Fibroblast of lung (primary cell): ENCODE measurements at regions not wholly inside any gene's neighbourhood (a gene's known extent, or its start where the extent isn't known, plus 50 kb on each side); places are given as distances from the start of the nearest gene placed in this dataset.
A peak's percentile ranks its signal among the peaks of the same experiment; 100 is the strongest.

Source experiments
- DNase-seq, 2 donors: peaks; one replicate each; pipeline versions ENCODE4 v3.0.0 to v3.0.0-alpha.2; 2010; ENCODE audit warnings: low read depth in 2 of 2
- H2AFZ ChIP-seq: 2 replicates; pipeline ENCODE4 v1.5.1; 2012; ENCODE audit warnings: low read length, control low read depth, inconsistent platforms
- H3K27ac ChIP-seq: 2 replicates; pipeline ENCODE4 v1.5.1; 2011; ENCODE audit warnings: low read length, control low read depth; ENCODE audit not compliant: insufficient read depth
- H3K27me3 ChIP-seq: 2 replicates; pipeline ENCODE4 v1.5.1; 2011; ENCODE audit warnings: mild to moderate bottlenecking, low read length; ENCODE audit not compliant: control insufficient read depth, insufficient read depth
- H3K36me3 ChIP-seq: 2 replicates; pipeline ENCODE4 v1.5.1; 2011; ENCODE audit warnings: low read length; ENCODE audit not compliant: control insufficient read depth, insufficient read depth
- H3K4me1 ChIP-seq: 2 replicates; pipeline ENCODE4 v1.5.1; 2011; ENCODE audit warnings: low read length; ENCODE audit not compliant: control insufficient read depth, insufficient read depth; ENCODE audit errors: extremely low read depth
- H3K4me2 ChIP-seq: 2 replicates; pipeline ENCODE4 v1.5.1; 2011; ENCODE audit warnings: low read length, control low read depth; ENCODE audit not compliant: insufficient read depth; ENCODE audit errors: extremely low read depth
- H3K4me3 ChIP-seq, 4 experiments: fragments of 200-600 bp in 1 of 4; sonication (generic) in 1 of 4; replicated peaks in 1 of 4; 2 replicates each; pipeline ENCODE4 v1.5.1; 2011 to 2016; ENCODE audit warnings: low read length in 4 of 4, low read depth in 3 of 4, mild to moderate bottlenecking in 3 of 4, control low read depth in 2 of 4, inconsistent platforms in 1 of 4, mixed read lengths in 1 of 4; ENCODE audit not compliant: insufficient read depth in 1 of 4; ENCODE audit errors: control extremely low read depth in 1 of 4
- H3K79me2 ChIP-seq: 2 replicates; pipeline ENCODE4 v1.5.1; 2012; ENCODE audit warnings: mild to moderate bottlenecking, low read length, inconsistent platforms; ENCODE audit not compliant: control insufficient read depth, insufficient read depth
- H3K9ac ChIP-seq: 2 replicates; pipeline ENCODE4 v1.5.1; 2011; ENCODE audit warnings: mild to moderate bottlenecking, low read length, control low read depth; ENCODE audit not compliant: insufficient read depth
- H3K9me3 ChIP-seq: 2 replicates; pipeline ENCODE4 v1.5.1; 2012; ENCODE audit warnings: low read depth, low read length; ENCODE audit not compliant: control insufficient read depth, insufficient read depth
- H4K20me1 ChIP-seq: 2 replicates; pipeline ENCODE4 v1.5.1; 2011; ENCODE audit warnings: low read length; ENCODE audit not compliant: control insufficient read depth, insufficient read depth; ENCODE audit errors: extremely low read depth
- EZH2 ChIP-seq: IDR thresholded peaks from 2 replicates; pipeline ENCODE4 v1.5.1; 2012; ENCODE audit warnings: low read length, control low read depth, mild to moderate bottlenecking; ENCODE audit errors: missing control alignments
- TF ChIP-seq, protein P1 (sequence below), 2 donors: IDR thresholded peaks in 1 of 2; conservative IDR thresholded peaks in 1 of 2; 1 replicate in 1 of 2; 2 replicates in 1 of 2; pipeline ENCODE4 v1.5.1; 2011 to 2012; ENCODE audit warnings: low read length in 2 of 2, control low read depth in 1 of 2, inconsistent platforms in 1 of 2, low read depth in 1 of 2, mild to moderate bottlenecking in 1 of 2

GRCh38 chr5:142450419-142450818 lies 125.6 kb upstream of the SPRY4 start:
- Histone ChIP-seq H3K4me1 (peaks cover 12% of the 10 kb centered on the region), H4K20me1 (no peaks in the 10 kb centered on the region), H3K9ac (no peak overlapping the region), H3K4me3 (no peak overlapping the region), H3K27ac (no peak overlapping the region), H3K36me3 (no peaks in the 10 kb centered on the region), H3K79me2 (no peaks in the 10 kb centered on the region), H3K27me3 (no peaks in the 10 kb centered on the region), H2AFZ (no peak overlapping the region), H3K4me2 (no peak overlapping the region), H3K9me3 (no peaks in the 10 kb centered on the region)
- TF ChIP-seq, protein P1, sequence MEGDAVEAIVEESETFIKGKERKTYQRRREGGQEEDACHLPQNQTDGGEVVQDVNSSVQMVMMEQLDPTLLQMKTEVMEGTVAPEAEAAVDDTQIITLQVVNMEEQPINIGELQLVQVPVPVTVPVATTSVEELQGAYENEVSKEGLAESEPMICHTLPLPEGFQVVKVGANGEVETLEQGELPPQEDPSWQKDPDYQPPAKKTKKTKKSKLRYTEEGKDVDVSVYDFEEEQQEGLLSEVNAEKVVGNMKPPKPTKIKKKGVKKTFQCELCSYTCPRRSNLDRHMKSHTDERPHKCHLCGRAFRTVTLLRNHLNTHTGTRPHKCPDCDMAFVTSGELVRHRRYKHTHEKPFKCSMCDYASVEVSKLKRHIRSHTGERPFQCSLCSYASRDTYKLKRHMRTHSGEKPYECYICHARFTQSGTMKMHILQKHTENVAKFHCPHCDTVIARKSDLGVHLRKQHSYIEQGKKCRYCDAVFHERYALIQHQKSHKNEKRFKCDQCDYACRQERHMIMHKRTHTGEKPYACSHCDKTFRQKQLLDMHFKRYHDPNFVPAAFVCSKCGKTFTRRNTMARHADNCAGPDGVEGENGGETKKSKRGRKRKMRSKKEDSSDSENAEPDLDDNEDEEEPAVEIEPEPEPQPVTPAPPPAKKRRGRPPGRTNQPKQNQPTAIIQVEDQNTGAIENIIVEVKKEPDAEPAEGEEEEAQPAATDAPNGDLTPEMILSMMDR (conservative IDR thresholded peaks at IDR 0.05 in 1 of 2, IDR thresholded peaks at IDR 0.05 in 1 of 2; ENCODE audit: low read depth in 1 of 2, low read length in 2 of 2), result no peak
- TF ChIP-seq EZH2, result no peak
- no peak for DNase-seq

DNA sequence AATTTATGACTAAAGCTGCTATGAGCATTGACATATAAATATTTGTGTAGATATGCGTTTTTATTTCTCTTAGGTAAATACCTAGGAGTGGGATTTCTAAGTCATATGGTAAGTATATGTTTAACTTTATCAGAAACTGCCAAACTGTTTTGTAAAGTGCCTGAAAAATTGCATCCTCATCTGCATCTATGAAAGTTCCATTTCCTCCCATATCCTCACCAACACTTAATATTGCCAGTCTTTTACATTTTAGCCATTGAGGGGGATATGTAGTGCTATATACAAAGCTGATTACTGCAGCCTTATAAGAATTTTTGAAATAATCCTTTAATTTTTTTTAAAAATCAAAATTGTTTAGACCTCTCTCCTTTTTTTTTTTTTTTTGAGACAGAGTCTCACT lies 123.1 kb upstream of the SPRY4 start:
- H3K4me2 ChIP-seq, result no peak overlapping the region
- H3K4me1 ChIP-seq, result peaks cover 21% of the 10 kb centered on the region
- no peaks in the 10 kb centered on the region for H3K27me3 ChIP-seq
- H3K27ac ChIP-seq, result no peak overlapping the region
- H4K20me1 ChIP-seq, result no peaks in the 10 kb centered on the region
- no peak overlapping the region for H2AFZ ChIP-seq
- no peak overlapping the region for H3K9ac ChIP-seq
- no peaks in the 10 kb centered on the region for H3K79me2 ChIP-seq
- no peaks in the 10 kb centered on the region for H3K36me3 ChIP-seq
- H3K9me3 ChIP-seq, result no peaks in the 10 kb centered on the region
- no peak for DNase-seq
- TF ChIP-seq EZH2, result no peak
- TF ChIP-seq, protein P1 (conservative IDR thresholded peaks at IDR 0.05 in 1 of 2, IDR thresholded peaks at IDR 0.05 in 1 of 2; ENCODE audit: low read depth in 1 of 2, low read length in 2 of 2), result no peak
- H3K4me3 ChIP-seq, result no peak overlapping the region

GRCh38 chr5:142446960-142447279 lies 122.1 kb upstream of the SPRY4 start:
- Histone ChIP-seq H4K20me1 (no peaks in the 10 kb centered on the region), H3K9me3 (no peaks in the 10 kb centered on the region), H3K4me2 (peak overlapping the region; percentile 48), H3K27ac (peak overlapping the region; percentile 89), H3K36me3 (no peaks in the 10 kb centered on the region), H3K79me2 (no peaks in the 10 kb centered on the region), H3K27me3 (no peaks in the 10 kb centered on the region), H3K4me1 (peaks cover 23% of the 10 kb centered on the region), H3K9ac (no peak overlapping the region), H3K4me3 (no peak overlapping the region), H2AFZ (no peak overlapping the region)
- TF ChIP-seq, protein P1 (conservative IDR thresholded peaks at IDR 0.05 in 1 of 2, IDR thresholded peaks at IDR 0.05 in 1 of 2; ENCODE audit: low read depth in 1 of 2, low read length in 2 of 2), result no peak
- TF ChIP-seq EZH2, result no peak
- DNase-seq, result no peak
